ENCODE measurements at regions not wholly inside any gene's neighbourhood (a gene's known extent, or its start where the extent isn't known, plus 50 kb on each side); places are given as distances from the start of the nearest gene placed in this dataset.

DNA sequence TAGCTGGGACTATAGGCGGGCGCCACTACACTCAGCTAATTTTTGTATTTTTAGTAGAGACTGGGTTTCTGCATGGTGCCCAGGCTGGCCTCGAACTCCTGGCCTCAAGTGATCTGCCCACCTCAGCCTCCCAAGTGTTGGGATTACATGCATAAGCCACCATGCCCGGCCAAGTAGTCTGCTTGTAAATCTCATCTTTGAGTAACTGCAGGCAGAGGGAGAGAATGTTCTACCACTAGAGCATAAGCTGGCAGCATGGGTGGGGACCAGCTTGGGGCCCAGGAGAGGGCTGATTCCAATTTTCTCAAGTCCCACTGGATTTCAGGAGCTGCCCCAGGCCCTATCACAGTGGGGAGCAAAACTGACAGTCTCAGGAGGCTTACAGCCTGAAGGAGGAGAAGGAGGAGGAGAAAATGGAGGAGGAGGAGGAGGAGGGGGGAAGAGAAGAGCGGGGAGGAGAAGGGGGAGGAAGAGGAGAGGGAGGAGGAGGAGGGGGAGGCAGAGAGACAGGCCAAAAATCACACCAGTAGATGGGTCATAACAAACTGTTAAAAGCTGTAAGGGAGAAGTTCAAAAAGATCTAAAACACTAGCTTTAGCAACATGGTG, 229.1 kb upstream of the IGF1R start (continued):
- no peak for TF ChIP-seq JUN (IDR thresholded peaks at IDR 0.05; ENCODE audit: borderline replicate concordance, low read depth, low read length)
- no peak for TF ChIP-seq JUN (CRISPR knock-in tag; IDR thresholded peaks at IDR 0.05; ENCODE audit: borderline replicate concordance)

DNA sequence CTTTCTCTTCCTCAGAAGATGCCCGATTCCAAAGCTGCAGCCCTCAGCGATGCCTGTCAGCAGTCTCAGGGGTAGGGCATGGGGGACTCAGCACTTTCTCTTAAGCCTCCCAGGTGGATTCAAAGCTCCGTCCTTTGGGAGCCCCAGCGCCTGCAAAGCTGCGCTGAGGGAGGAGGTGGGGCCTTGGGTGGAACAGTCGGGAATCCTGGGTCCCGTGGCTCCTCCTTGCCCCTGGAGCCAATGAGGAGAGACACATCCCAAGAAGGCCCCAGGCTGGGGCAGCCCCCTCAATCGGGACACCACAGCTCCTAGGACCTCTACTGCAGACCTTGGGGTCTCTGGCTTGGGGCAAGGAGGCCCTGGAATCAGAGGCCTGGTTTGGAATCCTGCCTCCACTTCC, 227.5 kb upstream of the IGF1R start:
- H3K36me3 ChIP-seq (ENCODE audit: control insufficient read depth, insufficient read depth, low read length) = no peaks in the 10 kb centered on the region
- no peak for DNase-seq (ENCODE audit: extremely low read depth in 1 of 4, low spot score in 3 of 4)
- H4K20me1 ChIP-seq (replicated peaks; ENCODE audit: control insufficient read depth, insufficient read depth, low read length) = no peaks in the 10 kb centered on the region
- peaks cover 4 to 46% of the 10 kb centered on the region in 2 experiments; a peak in 4 of 5 replicates for H3K27me3 ChIP-seq (ENCODE audit: control insufficient read depth in 2 of 2, insufficient read depth in 2 of 2, low read length in 2 of 2)
- no TSS peak for BruUV-seq (replicated peaks)
- CTCF ChIA-PET (ENCODE audit: low intra/inter-chr PET ratio) = interaction anchor here (1.6 kb wide), 1 partner anchor 109 kb away, joined by 11 read pairs; no protein-coding TSS in a partner anchor
- POLR2A ChIA-PET = no interaction called here
- in situ Hi-C loops (cut with MboI) = no loop called here
- intact Hi-C loops (cut with micrococcal nuclease) = loop anchor here (1.0 to 5.0 kb wide), 3 partner anchors 110 to 512 kb away; no protein-coding TSS in a partner anchor
- no peak for FAIRE-seq
- 2% methylated on average over 5 of the region's 8 CpGs for WGBS (ENCODE audit: insufficient coverage, low coverage, missing lambda C conversion rate)
- H3K4me3 ChIP-seq = no peak overlapping the region
- peaks cover 0 to 11% of the 10 kb centered on the region in 2 experiments; a peak in 1 of 5 replicates for H3K4me1 ChIP-seq (replicated peaks in 1 of 2; ENCODE audit: control insufficient read depth in 2 of 2, insufficient read depth in 2 of 2, low read length in 2 of 2)
- H3K9me1 ChIP-seq (ENCODE audit: control insufficient read depth, insufficient read depth, low read length) = no peaks in the 10 kb centered on the region
- H3K4me2 ChIP-seq (ENCODE audit: insufficient read depth, low read length) = no peak overlapping the region
- H3K9me3 ChIP-seq (replicated peaks; ENCODE audit: control insufficient read depth, insufficient read depth, low read depth, low read length) = no peaks in the 10 kb centered on the region
- H2AFZ ChIP-seq (ENCODE audit: low read depth, low read length) = no peak overlapping the region
- no peak for ATAC-seq
- no peak overlapping the region for H3K27ac ChIP-seq (ENCODE audit: extremely low read depth, low read depth, low read length)
- no peak overlapping the region for H3K9ac ChIP-seq (ENCODE audit: insufficient read depth in 1 of 2, low read depth in 2 of 2, low read length in 2 of 2)
- TF ChIP-seq, protein P1, sequence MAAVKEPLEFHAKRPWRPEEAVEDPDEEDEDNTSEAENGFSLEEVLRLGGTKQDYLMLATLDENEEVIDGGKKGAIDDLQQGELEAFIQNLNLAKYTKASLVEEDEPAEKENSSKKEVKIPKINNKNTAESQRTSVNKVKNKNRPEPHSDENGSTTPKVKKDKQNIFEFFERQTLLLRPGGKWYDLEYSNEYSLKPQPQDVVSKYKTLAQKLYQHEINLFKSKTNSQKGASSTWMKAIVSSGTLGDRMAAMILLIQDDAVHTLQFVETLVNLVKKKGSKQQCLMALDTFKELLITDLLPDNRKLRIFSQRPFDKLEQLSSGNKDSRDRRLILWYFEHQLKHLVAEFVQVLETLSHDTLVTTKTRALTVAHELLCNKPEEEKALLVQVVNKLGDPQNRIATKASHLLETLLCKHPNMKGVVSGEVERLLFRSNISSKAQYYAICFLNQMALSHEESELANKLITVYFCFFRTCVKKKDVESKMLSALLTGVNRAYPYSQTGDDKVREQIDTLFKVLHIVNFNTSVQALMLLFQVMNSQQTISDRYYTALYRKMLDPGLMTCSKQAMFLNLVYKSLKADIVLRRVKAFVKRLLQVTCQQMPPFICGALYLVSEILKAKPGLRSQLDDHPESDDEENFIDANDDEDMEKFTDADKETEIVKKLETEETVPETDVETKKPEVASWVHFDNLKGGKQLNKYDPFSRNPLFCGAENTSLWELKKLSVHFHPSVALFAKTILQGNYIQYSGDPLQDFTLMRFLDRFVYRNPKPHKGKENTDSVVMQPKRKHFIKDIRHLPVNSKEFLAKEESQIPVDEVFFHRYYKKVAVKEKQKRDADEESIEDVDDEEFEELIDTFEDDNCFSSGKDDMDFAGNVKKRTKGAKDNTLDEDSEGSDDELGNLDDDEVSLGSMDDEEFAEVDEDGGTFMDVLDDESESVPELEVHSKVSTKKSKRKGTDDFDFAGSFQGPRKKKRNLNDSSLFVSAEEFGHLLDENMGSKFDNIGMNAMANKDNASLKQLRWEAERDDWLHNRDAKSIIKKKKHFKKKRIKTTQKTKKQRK (IDR thresholded peaks at IDR 0.05; ENCODE audit: borderline replicate concordance, low read depth, low read length) = no peak
- TF ChIP-seq, protein P2, sequence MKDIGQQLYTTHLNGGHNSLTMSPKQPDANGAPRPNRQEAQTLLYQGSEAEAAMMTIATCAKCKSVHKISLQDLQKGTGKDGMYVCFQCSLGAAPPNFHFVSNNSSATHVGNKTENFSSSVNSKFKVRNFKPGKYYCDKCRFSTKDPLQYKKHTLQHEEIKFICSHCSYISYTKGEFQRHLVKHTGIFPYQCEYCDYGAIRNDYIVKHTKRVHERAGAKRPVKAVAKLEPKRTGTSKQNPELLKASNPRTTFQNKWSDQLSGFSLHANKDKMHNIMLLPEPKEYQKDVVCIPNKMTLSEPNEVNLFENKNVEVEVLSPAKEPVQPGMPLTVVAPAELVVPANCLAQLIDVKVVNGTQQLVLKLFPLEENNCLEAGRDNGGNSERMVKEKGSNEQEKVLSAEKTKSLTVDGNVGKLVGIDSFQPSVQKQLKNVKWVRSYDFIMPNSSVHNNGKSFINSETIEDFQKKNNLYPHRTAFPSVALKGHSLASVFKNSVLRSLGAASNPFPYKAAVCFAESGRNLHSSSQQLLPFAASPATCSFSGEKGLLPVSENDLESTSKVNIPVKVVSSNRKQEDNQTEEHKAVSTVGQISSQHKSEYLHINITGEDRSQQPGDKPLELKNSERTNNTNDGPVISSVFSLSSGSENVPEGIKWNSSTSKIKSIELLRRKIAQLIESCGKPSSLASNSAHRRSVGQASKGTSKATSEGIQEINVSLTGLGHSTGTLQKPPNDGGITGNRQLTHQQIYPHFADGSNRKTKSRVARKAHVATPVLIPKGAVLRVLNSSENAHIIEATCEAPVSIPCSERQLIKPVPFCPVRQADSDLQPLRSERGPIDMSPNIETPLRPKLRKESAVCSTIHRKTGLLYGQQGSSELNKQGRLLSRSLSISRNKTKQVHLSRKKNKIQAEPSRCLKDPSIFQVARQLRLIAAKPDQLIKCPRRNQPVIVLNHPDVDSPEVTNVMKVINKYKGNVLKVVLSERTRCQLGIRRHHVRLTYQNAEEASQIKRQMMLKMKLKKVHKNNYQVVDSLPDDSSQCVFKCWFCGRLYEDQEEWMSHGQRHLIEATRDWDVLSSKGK (CRISPR knock-in tag; IDR thresholded peaks at IDR 0.05) = no peak
- TF ChIP-seq, protein P3, sequence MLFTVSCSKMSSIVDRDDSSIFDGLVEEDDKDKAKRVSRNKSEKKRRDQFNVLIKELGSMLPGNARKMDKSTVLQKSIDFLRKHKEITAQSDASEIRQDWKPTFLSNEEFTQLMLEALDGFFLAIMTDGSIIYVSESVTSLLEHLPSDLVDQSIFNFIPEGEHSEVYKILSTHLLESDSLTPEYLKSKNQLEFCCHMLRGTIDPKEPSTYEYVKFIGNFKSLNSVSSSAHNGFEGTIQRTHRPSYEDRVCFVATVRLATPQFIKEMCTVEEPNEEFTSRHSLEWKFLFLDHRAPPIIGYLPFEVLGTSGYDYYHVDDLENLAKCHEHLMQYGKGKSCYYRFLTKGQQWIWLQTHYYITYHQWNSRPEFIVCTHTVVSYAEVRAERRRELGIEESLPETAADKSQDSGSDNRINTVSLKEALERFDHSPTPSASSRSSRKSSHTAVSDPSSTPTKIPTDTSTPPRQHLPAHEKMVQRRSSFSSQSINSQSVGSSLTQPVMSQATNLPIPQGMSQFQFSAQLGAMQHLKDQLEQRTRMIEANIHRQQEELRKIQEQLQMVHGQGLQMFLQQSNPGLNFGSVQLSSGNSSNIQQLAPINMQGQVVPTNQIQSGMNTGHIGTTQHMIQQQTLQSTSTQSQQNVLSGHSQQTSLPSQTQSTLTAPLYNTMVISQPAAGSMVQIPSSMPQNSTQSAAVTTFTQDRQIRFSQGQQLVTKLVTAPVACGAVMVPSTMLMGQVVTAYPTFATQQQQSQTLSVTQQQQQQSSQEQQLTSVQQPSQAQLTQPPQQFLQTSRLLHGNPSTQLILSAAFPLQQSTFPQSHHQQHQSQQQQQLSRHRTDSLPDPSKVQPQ (CRISPR knock-in tag; IDR thresholded peaks at IDR 0.05; ENCODE audit: borderline replicate concordance) = no peak
- no peak for TF ChIP-seq NFRKB (IDR thresholded peaks at IDR 0.05; ENCODE audit: low read depth)
- H3K79me2 ChIP-seq (ENCODE audit: control insufficient read depth, insufficient read depth, low read length) = no peaks in the 10 kb centered on the region
